H1 (cell line): ENCODE measurements at regions not wholly inside any gene's neighbourhood (a gene's known extent, or its start where the extent isn't known, plus 50 kb on each side); places are given as distances from the start of the nearest gene placed in this dataset.

Experiments used
- CTCF ChIA-PET: fragments of 300-600 bp; sonication (Branson Sonifier 250); formaldehyde crosslinking; loops from one replicate; lab custom pipeline; 2021; ENCODE audit not compliant: partially characterized antibody; lab: Charles Lee
- POLR2A ChIA-PET: fragments of 300-600 bp; sonication (Branson Sonifier 250); formaldehyde crosslinking; loops from one replicate; lab custom pipeline; 2021; ENCODE audit warnings: inconsistent platforms; ENCODE audit not compliant: partially characterized antibody; lab: Charles Lee
- DNase-seq, 2 experiments: peaks; one replicate each; pipeline versions ENCODE4 v3.0.0 to v3.0.0-alpha.2; 2010 to 2022; ENCODE audit warnings: low spot score in 2 of 2, low read depth in 1 of 2, mixed read lengths in 1 of 2
- FAIRE-seq: peaks from 2 replicates; lab custom pipeline; 2011; peaks lifted over from hg19 to GRCh38; lab: Jason Lieb, UNC
- H2AFZ ChIP-seq: 2 replicates; pipeline ENCODE4 v1.8.1; 2012; ENCODE audit warnings: low read length, inconsistent platforms
- H2AK5ac ChIP-seq: 2 replicates; pipeline ENCODE4 v1.6.1; 2013; ENCODE audit warnings: low read depth, low read length
- H2BK120ac ChIP-seq: replicated peaks from 2 replicates; pipeline ENCODE3; 2013; ENCODE audit warnings: low read depth, low read length, inconsistent platforms
- H2BK12ac ChIP-seq: 2 replicates; pipeline ENCODE4 v1.6.1; 2013; ENCODE audit warnings: low read depth, low read length
- H2BK15ac ChIP-seq: 2 replicates; pipeline ENCODE4 v1.6.1; 2013; ENCODE audit warnings: low read length
- H2BK20ac ChIP-seq: 2 replicates; pipeline ENCODE4 v1.6.1; 2013; ENCODE audit warnings: low read length
- H2BK5ac ChIP-seq: 2 replicates; pipeline ENCODE4 v1.6.1; 2013; ENCODE audit warnings: low read depth, low read length
- H3K14ac ChIP-seq: 2 replicates; pipeline ENCODE4 v1.6.1; 2013; ENCODE audit warnings: inconsistent platforms; ENCODE audit not compliant: insufficient read length
- H3K18ac ChIP-seq: 2 replicates; pipeline ENCODE4 v1.6.1; 2013; ENCODE audit warnings: low read length; ENCODE audit errors: extremely low read depth
- H3K23ac ChIP-seq: 2 replicates; pipeline ENCODE4 v1.6.1; 2013; ENCODE audit warnings: inconsistent platforms; ENCODE audit not compliant: insufficient read length
- H3K23me2 ChIP-seq: 2 replicates; pipeline ENCODE4 v1.6.1; 2013; ENCODE audit warnings: low read depth, low read length
- H3K27ac ChIP-seq: 2 replicates; pipeline ENCODE4 v1.6.1; 2011; ENCODE audit warnings: low read depth, low read length, inconsistent platforms
- H3K27me3 ChIP-seq, 4 experiments: replicated peaks in 1 of 4; 1 replicate in 1 of 4; 2 replicates in 3 of 4; pipeline versions ENCODE4 v1.6.1 to v1.8.1; 2011 to 2013; ENCODE audit warnings: low read length in 3 of 4, mild to moderate bottlenecking in 3 of 4, inconsistent platforms in 2 of 4, mixed read lengths in 2 of 4, moderate library complexity in 1 of 4; ENCODE audit not compliant: control insufficient read depth in 3 of 4, insufficient read depth in 3 of 4; ENCODE audit errors: extremely low read depth in 1 of 4
- H3K36me3 ChIP-seq, 4 experiments: 2 replicates each; pipeline versions ENCODE4 v1.6.1 to v1.8.1; 2011 to 2013; ENCODE audit warnings: mild to moderate bottlenecking in 4 of 4, low read length in 3 of 4, moderate library complexity in 2 of 4, control low read depth in 1 of 4, inconsistent platforms in 1 of 4; ENCODE audit not compliant: insufficient read depth in 4 of 4, control insufficient read depth in 2 of 4
- H3K4ac ChIP-seq: replicated peaks from 2 replicates; pipeline ENCODE3; 2013; ENCODE audit warnings: low read length, low read depth, mixed read lengths, inconsistent platforms; ENCODE audit not compliant: insufficient read length
- H3K4me1 ChIP-seq, 4 experiments: replicated peaks in 1 of 4; 1 replicate in 1 of 4; 2 replicates in 3 of 4; pipeline versions ENCODE4 v1.6.1 to v1.8.1; 2011 to 2013; ENCODE audit warnings: low read length in 3 of 4, inconsistent platforms in 2 of 4, mixed read lengths in 1 of 4; ENCODE audit not compliant: insufficient read depth in 4 of 4, control insufficient read depth in 3 of 4
- H3K4me2 ChIP-seq, 2 experiments: 2 replicates each; pipeline versions ENCODE4 v1.6.1 to v1.8.1; 2011 to 2013; ENCODE audit warnings: low read depth in 2 of 2, low read length in 2 of 2, control low read depth in 1 of 2, inconsistent platforms in 1 of 2, mild to moderate bottlenecking in 1 of 2; ENCODE audit not compliant: insufficient read depth in 1 of 2
- H3K4me3 ChIP-seq, 4 experiments: fragments of 200-600, 300-600 bp in 1 of 4; sonication (generic), shearing (Covaris generic), sonication (Bioruptor Twin) in 1 of 4; 2 replicates each; pipeline versions ENCODE4 v1.5.1 to v1.8.1; 2011 to 2016; ENCODE audit warnings: low read length in 4 of 4, low read depth in 3 of 4, control low read depth in 2 of 4, inconsistent platforms in 2 of 4, mild to moderate bottlenecking in 2 of 4, mixed read lengths in 1 of 4, moderate library complexity in 1 of 4; ENCODE audit not compliant: insufficient read depth in 2 of 4; ENCODE audit errors: extremely low read depth in 1 of 4
- H3K56ac ChIP-seq: replicated peaks from 2 replicates; pipeline ENCODE3; 2013; ENCODE audit warnings: low read depth, mild to moderate bottlenecking, mixed read lengths, low read length, inconsistent platforms; ENCODE audit not compliant: insufficient read length
- H3K79me1 ChIP-seq: 2 replicates; pipeline ENCODE4 v1.6.1; 2013; ENCODE audit warnings: low read depth, low read length, control low read depth
- H3K79me2 ChIP-seq, 2 experiments: 2 replicates each; pipeline versions ENCODE4 v1.6.1 to v1.8.1; 2012 to 2013; ENCODE audit warnings: low read length in 2 of 2, mild to moderate bottlenecking in 2 of 2, inconsistent platforms in 1 of 2; ENCODE audit not compliant: insufficient read depth in 2 of 2, control insufficient read depth in 1 of 2
- H3K9ac ChIP-seq, 4 experiments: replicated peaks in 1 of 4; 1 replicate in 1 of 4; 2 replicates in 3 of 4; pipeline versions ENCODE4 v1.6.1 to v1.8.1; 2011 to 2013; ENCODE audit warnings: low read depth in 3 of 4, low read length in 3 of 4, control low read depth in 2 of 4, mild to moderate bottlenecking in 2 of 4, moderate library complexity in 2 of 4, inconsistent platforms in 1 of 4; ENCODE audit errors: extremely low read depth in 1 of 4
- H3K9me3 ChIP-seq, 2 experiments: 2 replicates each; pipeline versions ENCODE4 v1.6.1 to v1.8.1; 2012 to 2013; ENCODE audit warnings: mild to moderate bottlenecking in 2 of 2, moderate library complexity in 2 of 2, control low read depth in 1 of 2, inconsistent platforms in 1 of 2, low read depth in 1 of 2, low read length in 1 of 2, mixed read lengths in 1 of 2; ENCODE audit not compliant: insufficient read depth in 2 of 2
- H4K20me1 ChIP-seq, 2 experiments: replicated peaks in 1 of 2; 2 replicates each; pipeline versions ENCODE3 to v1.8.1; 2011 to 2013; ENCODE audit warnings: inconsistent platforms in 2 of 2, low read length in 2 of 2, mild to moderate bottlenecking in 1 of 2; ENCODE audit not compliant: insufficient read depth in 2 of 2, control insufficient read depth in 1 of 2
- H4K5ac ChIP-seq: 2 replicates; pipeline ENCODE4 v1.6.1; 2013; ENCODE audit warnings: low read length, low read depth, mixed read lengths, inconsistent platforms; ENCODE audit not compliant: insufficient read length
- H4K8ac ChIP-seq: 2 replicates; pipeline ENCODE4 v1.8.0; 2013; ENCODE audit warnings: mild to moderate bottlenecking, moderate library complexity, low read length, inconsistent platforms; ENCODE audit not compliant: insufficient read depth; ENCODE audit errors: extremely low read depth
- H4K91ac ChIP-seq: replicated peaks from 2 replicates; pipeline ENCODE3; 2013; ENCODE audit warnings: low read length, mixed read lengths, inconsistent platforms; ENCODE audit not compliant: insufficient read length
- CBX5 ChIP-seq: fragments of 300-800, 300-1000 bp; sonication (generic); IDR thresholded peaks from 2 replicates; pipeline ENCODE4 v1.7.1; 2016; ENCODE audit warnings: antibody characterized with exemption, low read length, low read depth
- EGR1 ChIP-seq: IDR thresholded peaks from 2 replicates; pipeline ENCODE4 v1.6.1; 2011; ENCODE audit warnings: low read depth, low read length, borderline replicate concordance
- JUND ChIP-seq: IDR thresholded peaks from 2 replicates; pipeline ENCODE4 v1.6.1; 2011; ENCODE audit warnings: mild to moderate bottlenecking, improper control_type of control experiment, low read length
- NRF1 ChIP-seq: IDR thresholded peaks from 2 replicates; pipeline ENCODE4 v1.6.1; 2011; ENCODE audit warnings: mild to moderate bottlenecking, low read depth, low read length, improper control_type of control experiment
- POLR2A ChIP-seq, 2 experiments: IDR thresholded peaks; 1 replicate in 1 of 2; 2 replicates in 1 of 2; pipeline ENCODE4 v1.6.1; 2011; ENCODE audit warnings: low read depth in 2 of 2, low read length in 2 of 2, mild to moderate bottlenecking in 2 of 2; ENCODE audit errors: control extremely low read depth in 1 of 2
- RBBP5 ChIP-seq: IDR thresholded peaks from 2 replicates; pipeline ENCODE4 v1.7.1; 2012; ENCODE audit warnings: low read depth, mild to moderate bottlenecking, inconsistent platforms, low read length, moderate library complexity, borderline replicate concordance
- SIX5 ChIP-seq: IDR thresholded peaks from 2 replicates; pipeline ENCODE4 v1.6.1; 2011; ENCODE audit warnings: mild to moderate bottlenecking, low read depth, low read length
- WGBS, 2 experiments: shearing (Covaris generic) in 1 of 2; methylation state at CpG; one replicate each; pipeline versions ENCODE4 v1.1.6 to v1.1.7; 2013 to 2015; ENCODE audit warnings: low lambda C conversion rate in 2 of 2, mixed read lengths in 2 of 2, inconsistent platforms in 1 of 2, low coverage in 1 of 2, missing lambda C conversion rate in 1 of 2; ENCODE audit not compliant: insufficient replicate concordance in 2 of 2, insufficient coverage in 1 of 2, insufficient read length in 1 of 2; ENCODE audit errors: extremely low coverage in 1 of 2, missing lambda C conversion rate in 1 of 2; 5-methylcytosine and 5-hydroxymethylcytosine counted together
- TF ChIP-seq, protein P1 (sequence below), 3 experiments: IDR thresholded peaks; 1 replicate in 2 of 3; 2 replicates in 1 of 3; pipeline versions ENCODE4 v1.5.1 to v1.6.1; 2011; ENCODE audit warnings: low read length in 3 of 3, mild to moderate bottlenecking in 3 of 3, inconsistent platforms in 2 of 3, low read depth in 1 of 3, moderate library complexity in 1 of 3; ENCODE audit not compliant: insufficient read depth in 1 of 3; ENCODE audit errors: control extremely low read depth in 1 of 3

DNA sequence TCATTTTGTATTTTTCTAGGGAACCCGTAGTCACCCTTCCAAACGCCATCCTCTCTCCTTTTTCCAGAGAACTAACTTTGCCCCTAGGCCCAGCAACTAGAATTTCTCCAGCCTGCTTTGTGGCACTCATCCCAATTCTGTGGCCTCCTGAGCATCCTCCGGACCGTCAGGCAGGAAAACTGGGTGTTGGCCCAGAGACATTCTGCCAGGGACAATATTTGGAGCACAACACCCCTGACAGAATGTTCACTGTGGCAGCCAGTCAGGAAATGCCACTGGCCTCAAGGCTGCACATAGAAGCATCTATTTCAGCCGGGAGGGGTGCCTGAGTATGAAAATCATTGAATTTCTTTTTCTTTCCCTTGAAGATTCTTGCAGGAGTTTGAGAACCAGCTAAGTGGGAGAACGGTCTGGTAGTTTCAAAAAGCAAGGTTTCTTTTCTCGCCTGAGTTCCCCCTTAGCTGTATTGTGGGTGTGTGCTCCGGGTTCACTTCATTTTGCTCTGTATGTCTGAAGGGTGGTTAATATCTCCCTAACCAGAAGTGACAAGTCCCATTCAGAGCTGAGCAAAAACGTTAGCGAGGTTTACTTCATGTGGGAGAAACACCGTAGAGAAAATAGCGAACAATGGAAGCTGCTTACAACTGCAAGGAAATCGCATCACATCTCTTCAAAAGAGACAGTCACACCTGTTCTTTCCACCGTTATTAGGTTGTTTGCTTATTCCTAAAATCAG lies 108.1 kb upstream of the TPM1 start:
- TF ChIP-seq JUND (no peak), SIX5 (no peak), EGR1 (no peak), NRF1 (no peak), CBX5 (no peak), POLR2A (IDR thresholded peaks at IDR 0.05; ENCODE audit: control extremely low read depth in 1 of 2, low read depth in 2 of 2, low read length in 2 of 2) (no peak), RBBP5 (no peak)
- TF ChIP-seq, protein P1, sequence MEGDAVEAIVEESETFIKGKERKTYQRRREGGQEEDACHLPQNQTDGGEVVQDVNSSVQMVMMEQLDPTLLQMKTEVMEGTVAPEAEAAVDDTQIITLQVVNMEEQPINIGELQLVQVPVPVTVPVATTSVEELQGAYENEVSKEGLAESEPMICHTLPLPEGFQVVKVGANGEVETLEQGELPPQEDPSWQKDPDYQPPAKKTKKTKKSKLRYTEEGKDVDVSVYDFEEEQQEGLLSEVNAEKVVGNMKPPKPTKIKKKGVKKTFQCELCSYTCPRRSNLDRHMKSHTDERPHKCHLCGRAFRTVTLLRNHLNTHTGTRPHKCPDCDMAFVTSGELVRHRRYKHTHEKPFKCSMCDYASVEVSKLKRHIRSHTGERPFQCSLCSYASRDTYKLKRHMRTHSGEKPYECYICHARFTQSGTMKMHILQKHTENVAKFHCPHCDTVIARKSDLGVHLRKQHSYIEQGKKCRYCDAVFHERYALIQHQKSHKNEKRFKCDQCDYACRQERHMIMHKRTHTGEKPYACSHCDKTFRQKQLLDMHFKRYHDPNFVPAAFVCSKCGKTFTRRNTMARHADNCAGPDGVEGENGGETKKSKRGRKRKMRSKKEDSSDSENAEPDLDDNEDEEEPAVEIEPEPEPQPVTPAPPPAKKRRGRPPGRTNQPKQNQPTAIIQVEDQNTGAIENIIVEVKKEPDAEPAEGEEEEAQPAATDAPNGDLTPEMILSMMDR (IDR thresholded peaks at IDR 0.05; ENCODE audit: control extremely low read depth in 1 of 3, insufficient read depth in 1 of 3, low read depth in 1 of 3, low read length in 3 of 3) = no peak
- TF ChIP-seq, all 59 proteins: peak for 0
- FAIRE-seq (no peak), DNase-seq (peak in 1 of 2 experiments; percentile 26)
- Histone ChIP-seq H3K4me2 (no peak overlapping the region), H3K23me2 (no peaks in the 10 kb centered on the region; the same call in 1 of the 2 replicates), H4K8ac (no peak overlapping the region), H3K14ac (no peak overlapping the region), H3K18ac (no peak overlapping the region), H4K91ac (no peak overlapping the region), H4K5ac (no peak overlapping the region), H3K27ac (no peak overlapping the region), H3K4me3 (no peak overlapping the region), H3K79me1 (no peaks in the 10 kb centered on the region), H2BK5ac (no peak overlapping the region), H2AFZ (no peak overlapping the region), H2BK20ac (no peak overlapping the region), H2BK15ac (no peak overlapping the region), H4K20me1 (no peaks in the 10 kb centered on the region), H2BK12ac (no peak overlapping the region), H3K4me1 (peaks cover 0 to 3% (median 0%) of the 10 kb centered on the region in 4 experiments; a peak in 1 of 7 replicates), H3K56ac (no peak overlapping the region), H3K36me3 (no peaks in the 10 kb centered on the region), H3K9ac (no peak overlapping the region), H3K9me3 (no peaks in the 10 kb centered on the region), H3K79me2 (no peaks in the 10 kb centered on the region), H2AK5ac (no peak overlapping the region), H3K23ac (no peak overlapping the region), H3K4ac (no peak overlapping the region), H3K27me3 (no peaks in the 10 kb centered on the region), H2BK120ac (no peak overlapping the region)
- 89% methylated on average over 14 of the region's 14 CpGs; no CpG with 5 or more reads in 1 of the 2 experiments for WGBS, 2 experiments
- ChIA-PET POLR2A (no interaction called here), CTCF (no interaction called here)
